Smooth muscle cell (in vitro differentiated cells): ENCODE measurements at regions not wholly inside any gene's neighbourhood (a gene's known extent, or its start where the extent isn't known, plus 50 kb on each side); places are given as distances from the start of the nearest gene placed in this dataset.

ENCODE experiments used
- DNase-seq: peaks from one replicate; lab custom pipeline; 2025; ENCODE audit not compliant: unreplicated experiment; lab: John Stamatoyannopoulos, UW
- H2AFZ ChIP-seq: fragments of 200-600 bp; sonication (generic); 2 replicates; pipeline ENCODE4 v1.6.0; 2016; ENCODE audit warnings: antibody characterized with exemption, low read depth, mild to moderate bottlenecking
- H3F3A ChIP-seq: fragments of 200-600 bp; sonication (generic); 2 replicates; pipeline ENCODE4 v1.6.0; 2017; ENCODE audit warnings: antibody characterized with exemption, low read depth
- H3K27ac ChIP-seq: fragments of 200-600 bp; sonication (generic); 2 replicates; pipeline ENCODE4 v1.5.1; 2016; ENCODE audit warnings: low read depth, mild to moderate bottlenecking
- H3K27me3 ChIP-seq: fragments of 200-600 bp; sonication (generic); 2 replicates; pipeline ENCODE4 v1.6.1; 2016; ENCODE audit warnings: low read depth, mild to moderate bottlenecking
- H3K36me3 ChIP-seq: fragments of 200-600 bp; sonication (generic); 2 replicates; pipeline ENCODE4 v1.5.1; 2016; ENCODE audit warnings: low read depth
- H3K4me1 ChIP-seq: fragments of 200-600 bp; sonication (generic); 2 replicates; pipeline ENCODE4 v1.5.1; 2016; ENCODE audit warnings: low read depth
- H3K4me2 ChIP-seq: fragments of 200-600 bp; sonication (generic); 2 replicates; pipeline ENCODE4 v1.6.0; 2016; ENCODE audit warnings: mild to moderate bottlenecking
- H3K4me3 ChIP-seq: fragments of 200-600 bp; sonication (generic); 2 replicates; pipeline ENCODE4 v1.5.1; 2016; ENCODE audit warnings: mild to moderate bottlenecking
- H3K79me2 ChIP-seq: fragments of 200-600 bp; sonication (generic); 2 replicates; pipeline ENCODE4 v1.6.0; 2016; ENCODE audit warnings: low read depth, mild to moderate bottlenecking
- H3K9ac ChIP-seq: fragments of 200-600 bp; sonication (generic); 2 replicates; pipeline ENCODE4 v1.6.0; 2016; ENCODE audit warnings: low read depth
- H3K9me3 ChIP-seq: fragments of 200-600 bp; sonication (generic); replicated peaks from 2 replicates; pipeline ENCODE4 v1.5.1; 2016; ENCODE audit warnings: low read depth
- H4K20me1 ChIP-seq: fragments of 200-600 bp; sonication (generic); 2 replicates; pipeline ENCODE4 v1.6.0; 2016; ENCODE audit warnings: low read depth
- CTCF ChIP-seq: fragments of 200-600 bp; sonication (generic); IDR thresholded peaks from 2 replicates; pipeline ENCODE4 v1.5.1; 2017; ENCODE audit warnings: borderline replicate concordance, mild to moderate bottlenecking, antibody characterized with exemption; ENCODE audit not compliant: insufficient read depth, poor library complexity, severe bottlenecking
- WGBS: methylation state at CpG from one replicate; pipeline ENCODE4 v1.1.7; 2016; ENCODE audit warnings: low lambda C conversion rate; 5-methylcytosine and 5-hydroxymethylcytosine counted together

GRCh38 chr2:55114597-55114996, 64.3 kb upstream of the RTN4 start:
- no peaks in the 10 kb centered on the region for H3K36me3 ChIP-seq
- H2AFZ ChIP-seq, result no peak overlapping the region
- no peak overlapping the region for H3K27ac ChIP-seq
- H4K20me1 ChIP-seq, result no peaks in the 10 kb centered on the region
- H3K27me3 ChIP-seq, result no peaks in the 10 kb centered on the region
- H3K4me3 ChIP-seq, result no peak overlapping the region
- H3F3A ChIP-seq, result peaks cover 27% of the 10 kb centered on the region
- TF ChIP-seq CTCF, result no peak
- no peak overlapping the region for H3K9ac ChIP-seq
- no peaks in the 10 kb centered on the region for H3K79me2 ChIP-seq
- no peak overlapping the region for H3K4me2 ChIP-seq
- no peaks in the 10 kb centered on the region for H3K9me3 ChIP-seq
- no peak for DNase-seq
- 100% methylated on average over 5 of the region's 5 CpGs for WGBS
- H3K4me1 ChIP-seq, result peaks cover 25% of the 10 kb centered on the region

DNA sequence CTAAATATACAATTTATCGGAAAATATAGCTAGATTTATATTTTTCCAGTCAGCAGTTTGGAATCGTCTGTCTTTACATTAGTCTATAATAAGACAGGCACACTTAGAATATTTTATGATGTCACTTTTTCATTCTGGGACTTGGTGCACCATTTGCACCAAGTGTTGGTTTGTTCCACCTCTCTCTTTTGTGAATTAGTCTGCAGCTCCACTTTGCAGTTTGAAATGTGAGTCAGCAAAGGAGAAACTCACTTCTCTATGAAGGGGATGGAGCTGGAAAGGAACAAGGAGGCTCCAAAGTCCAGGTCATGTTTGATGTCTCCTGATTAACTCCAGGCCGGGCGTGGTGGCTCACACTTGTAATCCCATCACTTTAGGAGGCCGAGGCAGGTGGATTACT, 63.8 kb upstream of the RTN4 start:
- Histone ChIP-seq H3K4me2 (no peak overlapping the region), H3K9me3 (no peaks in the 10 kb centered on the region), H3F3A (peaks cover 32% of the 10 kb centered on the region), H4K20me1 (no peaks in the 10 kb centered on the region), H3K27ac (no peak overlapping the region), H3K4me3 (no peak overlapping the region), H2AFZ (no peak overlapping the region), H3K27me3 (no peaks in the 10 kb centered on the region), H3K9ac (no peak overlapping the region), H3K79me2 (no peaks in the 10 kb centered on the region), H3K36me3 (no peaks in the 10 kb centered on the region), H3K4me1 (peaks cover 26% of the 10 kb centered on the region)
- DNase-seq, result no peak
- WGBS, result 97% methylated on average over 5 of the region's 5 CpGs
- no peak for TF ChIP-seq CTCF

GRCh38 chr2:55112229-55113031, 62.2 kb upstream of the RTN4 start:
- WGBS, result 50% methylated on average over 13 of the region's 13 CpGs
- Histone ChIP-seq H3K4me3 (no peak overlapping the region), H3K79me2 (no peaks in the 10 kb centered on the region), H4K20me1 (no peaks in the 10 kb centered on the region), H3K36me3 (no peaks in the 10 kb centered on the region), H3F3A (peaks cover 44% of the 10 kb centered on the region), H3K4me2 (peak overlapping the region; percentile 64), H2AFZ (peak overlapping the region; percentile 18), H3K27ac (peak overlapping the region; percentile 89), H3K9ac (no peak overlapping the region), H3K4me1 (peaks cover 38% of the 10 kb centered on the region), H3K27me3 (no peaks in the 10 kb centered on the region), H3K9me3 (no peaks in the 10 kb centered on the region)
- DNase-seq, result peak; percentile 14
- TF ChIP-seq CTCF, result no peak
